ENCODE measurements at regions not wholly inside any gene's neighbourhood (a gene's known extent, or its start where the extent isn't known, plus 50 kb on each side); places are given as distances from the start of the nearest gene placed in this dataset.

- no peaks in the 10 kb centered on the region for H3K36me3 ChIP-seq (ENCODE audit: low read depth)
Measured at GRCh38 chrX:4193500-4194155, 480.2 kb upstream of the PRKX start.

GRCh38 chrX:4186331-4186730, 472.9 kb upstream of the PRKX start:
- Histone ChIP-seq H3K27ac (ENCODE audit: poor library complexity, severe bottlenecking) (no peak overlapping the region), H3K4me1 (ENCODE audit: insufficient read depth, poor library complexity, severe bottlenecking) (no peaks in the 10 kb centered on the region), H3K9me3 (ENCODE audit: severe bottlenecking) (no peaks in the 10 kb centered on the region), H3K27me3 (ENCODE audit: insufficient read depth, poor library complexity, severe bottlenecking) (no peaks in the 10 kb centered on the region), H3K36me3 (ENCODE audit: low read depth) (no peaks in the 10 kb centered on the region), H3K4me3 (ENCODE audit: severe bottlenecking) (no peak overlapping the region)
- DNase-seq (ENCODE audit: low spot score) (no peak), ATAC-seq (ENCODE audit: low read depth) (no peak)
- TF ChIP-seq CTCF (IDR thresholded peaks at IDR 0.05; ENCODE audit: poor library complexity, severe bottlenecking), result no peak

More at GRCh38 chrX:4193500-4194155, 480.2 kb upstream of the PRKX start:
- no peaks in the 10 kb centered on the region for H3K4me1 ChIP-seq (ENCODE audit: insufficient read depth, poor library complexity, severe bottlenecking)
- no peak overlapping the region for H3K27ac ChIP-seq (ENCODE audit: poor library complexity, severe bottlenecking)
- no peak for ATAC-seq (ENCODE audit: low read depth)
- DNase-seq (ENCODE audit: low spot score), result no peak
- no peak for TF ChIP-seq CTCF (IDR thresholded peaks at IDR 0.05; ENCODE audit: poor library complexity, severe bottlenecking)
- H3K4me3 ChIP-seq (ENCODE audit: severe bottlenecking), result no peak overlapping the region
- H3K27me3 ChIP-seq (ENCODE audit: insufficient read depth, poor library complexity, severe bottlenecking), result no peaks in the 10 kb centered on the region
- no peaks in the 10 kb centered on the region for H3K9me3 ChIP-seq (ENCODE audit: severe bottlenecking)

- Histone ChIP-seq H3K4me3 (ENCODE audit: severe bottlenecking) (no peak overlapping the region), H3K4me1 (ENCODE audit: insufficient read depth, poor library complexity, severe bottlenecking) (no peaks in the 10 kb centered on the region), H3K36me3 (ENCODE audit: low read depth) (no peaks in the 10 kb centered on the region), H3K9me3 (ENCODE audit: severe bottlenecking) (no peaks in the 10 kb centered on the region), H3K27me3 (ENCODE audit: insufficient read depth, poor library complexity, severe bottlenecking) (no peaks in the 10 kb centered on the region), H3K27ac (ENCODE audit: poor library complexity, severe bottlenecking) (no peak overlapping the region)
- no peak for TF ChIP-seq CTCF (IDR thresholded peaks at IDR 0.05; ENCODE audit: poor library complexity, severe bottlenecking)
- DNase-seq (ENCODE audit: low spot score) (no peak), ATAC-seq (ENCODE audit: low read depth) (no peak)
Measured at GRCh38 chrX:4185086-4185485, 471.6 kb upstream of the PRKX start.

GRCh38 chrX:4182408-4182806, 469.0 kb upstream of the PRKX start:
- Histone ChIP-seq H3K4me1 (ENCODE audit: insufficient read depth, poor library complexity, severe bottlenecking) (no peaks in the 10 kb centered on the region), H3K27ac (ENCODE audit: poor library complexity, severe bottlenecking) (no peak overlapping the region), H3K4me3 (ENCODE audit: severe bottlenecking) (no peak overlapping the region), H3K27me3 (ENCODE audit: insufficient read depth, poor library complexity, severe bottlenecking) (no peaks in the 10 kb centered on the region), H3K36me3 (ENCODE audit: low read depth) (no peaks in the 10 kb centered on the region), H3K9me3 (ENCODE audit: severe bottlenecking) (no peaks in the 10 kb centered on the region)
- DNase-seq (ENCODE audit: low spot score) (no peak), ATAC-seq (ENCODE audit: low read depth) (no peak)
- TF ChIP-seq CTCF (IDR thresholded peaks at IDR 0.05; ENCODE audit: poor library complexity, severe bottlenecking), result no peak

- H3K27me3 ChIP-seq (ENCODE audit: insufficient read depth, poor library complexity, severe bottlenecking), result no peaks in the 10 kb centered on the region
- TF ChIP-seq CTCF (IDR thresholded peaks at IDR 0.05; ENCODE audit: poor library complexity, severe bottlenecking), result no peak
- H3K9me3 ChIP-seq (ENCODE audit: severe bottlenecking), result no peaks in the 10 kb centered on the region
- H3K36me3 ChIP-seq (ENCODE audit: low read depth), result no peaks in the 10 kb centered on the region
- ATAC-seq (ENCODE audit: low read depth) (no peak), DNase-seq (ENCODE audit: low spot score) (no peak)
- no peaks in the 10 kb centered on the region for H3K4me1 ChIP-seq (ENCODE audit: insufficient read depth, poor library complexity, severe bottlenecking)
- no peak overlapping the region for H3K4me3 ChIP-seq (ENCODE audit: severe bottlenecking)
- H3K27ac ChIP-seq (ENCODE audit: poor library complexity, severe bottlenecking), result no peak overlapping the region
Measured at GRCh38 chrX:4181782-4182407, 468.4 kb upstream of the PRKX start.

Data from RWPE2 (cell line).